ENCODE measurements at regions not wholly inside any gene's neighbourhood (a gene's known extent, or its start where the extent isn't known, plus 50 kb on each side); places are given as distances from the start of the nearest gene placed in this dataset.

GRCh38 chr13:73672492-73672891 is 461.7 kb downstream of the KLF12 start:
- RAD21 ChIA-PET (ENCODE audit: low non-redundant PET in 1 of 2, low total read pairs in 2 of 2, uncharacterized antibody in 2 of 2, unreplicated experiment in 2 of 2): no interaction called here
- Histone ChIP-seq H3K9ac (ENCODE audit: low read length) (no peak overlapping the region), H4K20me1 (ENCODE audit: insufficient read depth) (no peaks in the 10 kb centered on the region), H3K9me2 (ENCODE audit: insufficient read depth) (no peaks in the 10 kb centered on the region), H3K4me3 (replicated peaks in 1 of 2; ENCODE audit: low read depth in 1 of 2, low read length in 2 of 2) (no peak overlapping the region), H3K27ac (ENCODE audit: low read depth, low read length) (no peak overlapping the region), H2AFZ (ENCODE audit: low read depth, low read length, poor library complexity, severe bottlenecking) (no peak overlapping the region), H3K36me3 (ENCODE audit: control insufficient read depth in 1 of 2, insufficient read depth in 2 of 2, low read length in 2 of 2) (no peaks in the 10 kb centered on the region), H3K9me3 (ENCODE audit: control insufficient read depth in 1 of 2, insufficient read depth in 1 of 2, low read depth in 1 of 2, low read length in 2 of 2) (no peaks in the 10 kb centered on the region), H3K27me3 (ENCODE audit: insufficient read depth, low read length) (no peaks in the 10 kb centered on the region), H3K4me1 (ENCODE audit: control insufficient read depth in 1 of 2, insufficient read depth in 2 of 2, low read length in 2 of 2) (no peaks in the 10 kb centered on the region), H3K4me2 (ENCODE audit: low read length) (no peak overlapping the region), H3K79me2 (ENCODE audit: insufficient read depth, low read length) (no peaks in the 10 kb centered on the region)
- intact Hi-C loops (cut with micrococcal nuclease): no loop called here
- no peak for DNase-seq (ENCODE audit: low read depth, low spot score)
- TF ChIP-seq POLR2AphosphoS5 (IDR thresholded peaks at IDR 0.05; ENCODE audit: low read depth, low read length) (no peak), CEBPB (IDR thresholded peaks at IDR 0.05; ENCODE audit: low read depth) (no peak), SP1 (IDR thresholded peaks at IDR 0.05; ENCODE audit: low read depth) (no peak), ZNF274 (IDR thresholded peaks at IDR 0.05; ENCODE audit: low read depth, low read length) (no peak), EGR1 (IDR thresholded peaks at IDR 0.05; ENCODE audit: low read depth) (no peak)
- TF ChIP-seq, protein P1, sequence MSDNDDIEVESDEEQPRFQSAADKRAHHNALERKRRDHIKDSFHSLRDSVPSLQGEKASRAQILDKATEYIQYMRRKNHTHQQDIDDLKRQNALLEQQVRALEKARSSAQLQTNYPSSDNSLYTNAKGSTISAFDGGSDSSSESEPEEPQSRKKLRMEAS (IDR thresholded peaks at IDR 0.05): no peak
- TF ChIP-seq, protein P2, sequence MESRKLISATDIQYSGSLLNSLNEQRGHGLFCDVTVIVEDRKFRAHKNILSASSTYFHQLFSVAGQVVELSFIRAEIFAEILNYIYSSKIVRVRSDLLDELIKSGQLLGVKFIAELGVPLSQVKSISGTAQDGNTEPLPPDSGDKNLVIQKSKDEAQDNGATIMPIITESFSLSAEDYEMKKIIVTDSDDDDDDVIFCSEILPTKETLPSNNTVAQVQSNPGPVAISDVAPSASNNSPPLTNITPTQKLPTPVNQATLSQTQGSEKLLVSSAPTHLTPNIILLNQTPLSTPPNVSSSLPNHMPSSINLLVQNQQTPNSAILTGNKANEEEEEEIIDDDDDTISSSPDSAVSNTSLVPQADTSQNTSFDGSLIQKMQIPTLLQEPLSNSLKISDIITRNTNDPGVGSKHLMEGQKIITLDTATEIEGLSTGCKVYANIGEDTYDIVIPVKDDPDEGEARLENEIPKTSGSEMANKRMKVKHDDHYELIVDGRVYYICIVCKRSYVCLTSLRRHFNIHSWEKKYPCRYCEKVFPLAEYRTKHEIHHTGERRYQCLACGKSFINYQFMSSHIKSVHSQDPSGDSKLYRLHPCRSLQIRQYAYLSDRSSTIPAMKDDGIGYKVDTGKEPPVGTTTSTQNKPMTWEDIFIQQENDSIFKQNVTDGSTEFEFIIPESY (IDR thresholded peaks at IDR 0.05; ENCODE audit: extremely low read depth, insufficient replicate concordance, low read length): no peak
- TF ChIP-seq, protein P3, sequence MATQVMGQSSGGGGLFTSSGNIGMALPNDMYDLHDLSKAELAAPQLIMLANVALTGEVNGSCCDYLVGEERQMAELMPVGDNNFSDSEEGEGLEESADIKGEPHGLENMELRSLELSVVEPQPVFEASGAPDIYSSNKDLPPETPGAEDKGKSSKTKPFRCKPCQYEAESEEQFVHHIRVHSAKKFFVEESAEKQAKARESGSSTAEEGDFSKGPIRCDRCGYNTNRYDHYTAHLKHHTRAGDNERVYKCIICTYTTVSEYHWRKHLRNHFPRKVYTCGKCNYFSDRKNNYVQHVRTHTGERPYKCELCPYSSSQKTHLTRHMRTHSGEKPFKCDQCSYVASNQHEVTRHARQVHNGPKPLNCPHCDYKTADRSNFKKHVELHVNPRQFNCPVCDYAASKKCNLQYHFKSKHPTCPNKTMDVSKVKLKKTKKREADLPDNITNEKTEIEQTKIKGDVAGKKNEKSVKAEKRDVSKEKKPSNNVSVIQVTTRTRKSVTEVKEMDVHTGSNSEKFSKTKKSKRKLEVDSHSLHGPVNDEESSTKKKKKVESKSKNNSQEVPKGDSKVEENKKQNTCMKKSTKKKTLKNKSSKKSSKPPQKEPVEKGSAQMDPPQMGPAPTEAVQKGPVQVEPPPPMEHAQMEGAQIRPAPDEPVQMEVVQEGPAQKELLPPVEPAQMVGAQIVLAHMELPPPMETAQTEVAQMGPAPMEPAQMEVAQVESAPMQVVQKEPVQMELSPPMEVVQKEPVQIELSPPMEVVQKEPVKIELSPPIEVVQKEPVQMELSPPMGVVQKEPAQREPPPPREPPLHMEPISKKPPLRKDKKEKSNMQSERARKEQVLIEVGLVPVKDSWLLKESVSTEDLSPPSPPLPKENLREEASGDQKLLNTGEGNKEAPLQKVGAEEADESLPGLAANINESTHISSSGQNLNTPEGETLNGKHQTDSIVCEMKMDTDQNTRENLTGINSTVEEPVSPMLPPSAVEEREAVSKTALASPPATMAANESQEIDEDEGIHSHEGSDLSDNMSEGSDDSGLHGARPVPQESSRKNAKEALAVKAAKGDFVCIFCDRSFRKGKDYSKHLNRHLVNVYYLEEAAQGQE (IDR thresholded peaks at IDR 0.05; ENCODE audit: low read depth): no peak
- POLR2A ChIA-PET: no interaction called here
- CTCF ChIA-PET: no interaction called here
- BruUV-seq (replicated peaks): no TSS peak
- no peak for ATAC-seq

Data from HCT116 (cell line).